ENCODE measurements at regions not wholly inside any gene's neighbourhood (a gene's known extent, or its start where the extent isn't known, plus 50 kb on each side); places are given as distances from the start of the nearest gene placed in this dataset.

DNA sequence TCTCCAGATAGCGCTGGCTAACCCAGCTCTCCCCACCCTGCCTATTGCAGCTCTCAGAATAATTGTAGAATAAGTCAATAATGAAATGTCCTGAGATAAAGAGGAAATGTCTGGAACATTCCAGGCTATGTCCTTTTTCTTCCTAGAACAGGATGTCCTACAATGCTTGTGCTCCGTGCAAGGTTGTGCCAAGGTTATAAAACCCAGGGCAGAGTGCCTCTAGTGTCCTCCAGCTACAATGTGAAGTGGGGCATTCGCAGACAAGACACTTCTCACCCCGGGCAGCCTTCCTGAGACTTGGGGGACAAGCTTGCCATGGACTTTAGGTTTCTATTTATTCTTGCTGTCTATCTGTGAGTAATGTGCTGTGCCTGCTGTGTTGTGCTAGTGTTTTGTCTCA is 900.6 kb downstream of the TUSC7 start:
- no peak for TF ChIP-seq EZH2 (IDR thresholded peaks at IDR 0.05; ENCODE audit: insufficient read depth, poor library complexity, severe bottlenecking)
- no peak for TF ChIP-seq EZH2phosphoT487 (IDR thresholded peaks at IDR 0.05; ENCODE audit: insufficient read depth, low read depth)

Data from GM23248 (cell line).